ENCODE measurements at regions not wholly inside any gene's neighbourhood (a gene's known extent, or its start where the extent isn't known, plus 50 kb on each side); places are given as distances from the start of the nearest gene placed in this dataset.

- TF ChIP-seq ELF3 (CRISPR knock-in tag; IDR thresholded peaks at IDR 0.05) (peak; percentile 46; the same call in 1 of the 2 replicates), CC2D1A (CRISPR knock-in tag; IDR thresholded peaks at IDR 0.05) (no peak), THAP11 (CRISPR knock-in tag; IDR thresholded peaks at IDR 0.05) (0 out of 2 replicates have a peak, but pooled peaks have one; percentile 44), BCL6 (CRISPR knock-in tag; IDR thresholded peaks at IDR 0.05) (peak; percentile 79), E2F2 (CRISPR knock-in tag; IDR thresholded peaks at IDR 0.05; ENCODE audit: borderline replicate concordance) (no peak), GMEB2 (CRISPR knock-in tag; IDR thresholded peaks at IDR 0.05; ENCODE audit: low read depth) (no peak), CBFB (CRISPR knock-in tag; IDR thresholded peaks at IDR 0.05) (no peak), ZNF777 (CRISPR knock-in tag; IDR thresholded peaks at IDR 0.05) (no peak), NFE2 (CRISPR knock-in tag; IDR thresholded peaks at IDR 0.05) (no peak), TOPORS (CRISPR knock-in tag; IDR thresholded peaks at IDR 0.05) (no peak), ZNF570 (CRISPR knock-in tag; IDR thresholded peaks at IDR 0.05; ENCODE audit: borderline replicate concordance) (no peak), ZNF484 (CRISPR knock-in tag; IDR thresholded peaks at IDR 0.05; ENCODE audit: borderline replicate concordance, low read depth) (no peak), SALL2 (CRISPR knock-in tag; IDR thresholded peaks at IDR 0.05) (no peak), ZNF101 (CRISPR knock-in tag; IDR thresholded peaks at IDR 0.05; ENCODE audit: borderline replicate concordance, low read depth) (no peak), ZNF646 (CRISPR knock-in tag; IDR thresholded peaks at IDR 0.05) (0 out of 2 replicates have a peak, but pooled peaks have one; percentile 12)
- TF ChIP-seq, protein P1, sequence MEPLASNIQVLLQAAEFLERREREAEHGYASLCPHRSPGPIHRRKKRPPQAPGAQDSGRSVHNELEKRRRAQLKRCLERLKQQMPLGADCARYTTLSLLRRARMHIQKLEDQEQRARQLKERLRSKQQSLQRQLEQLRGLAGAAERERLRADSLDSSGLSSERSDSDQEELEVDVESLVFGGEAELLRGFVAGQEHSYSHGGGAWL (CRISPR knock-in tag; IDR thresholded peaks at IDR 0.05), result no peak
- TF ChIP-seq, protein P2, sequence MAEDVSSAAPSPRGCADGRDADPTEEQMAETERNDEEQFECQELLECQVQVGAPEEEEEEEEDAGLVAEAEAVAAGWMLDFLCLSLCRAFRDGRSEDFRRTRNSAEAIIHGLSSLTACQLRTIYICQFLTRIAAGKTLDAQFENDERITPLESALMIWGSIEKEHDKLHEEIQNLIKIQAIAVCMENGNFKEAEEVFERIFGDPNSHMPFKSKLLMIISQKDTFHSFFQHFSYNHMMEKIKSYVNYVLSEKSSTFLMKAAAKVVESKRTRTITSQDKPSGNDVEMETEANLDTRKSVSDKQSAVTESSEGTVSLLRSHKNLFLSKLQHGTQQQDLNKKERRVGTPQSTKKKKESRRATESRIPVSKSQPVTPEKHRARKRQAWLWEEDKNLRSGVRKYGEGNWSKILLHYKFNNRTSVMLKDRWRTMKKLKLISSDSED (CRISPR knock-in tag; IDR thresholded peaks at IDR 0.05), result no peak
Measured at GRCh38 chr20:22453244-22454080, 130.9 kb downstream of the FOXA2 start (continued).

Measured in HepG2 (cell line).